PC-9 (cell line): ENCODE measurements at regions not wholly inside any gene's neighbourhood (a gene's known extent, or its start where the extent isn't known, plus 50 kb on each side); places are given as distances from the start of the nearest gene placed in this dataset.

ENCODE experiments used
- EZH2 ChIP-seq: fragments of 200-600 bp; sonication (generic); IDR thresholded peaks from 2 replicates; pipeline ENCODE4 v1.8.0; 2017; ENCODE audit warnings: antibody characterized with exemption, low read depth
- TF ChIP-seq, protein P1 (sequence below): fragments of 200-600 bp; sonication (generic); conservative IDR thresholded peaks from 2 replicates; pipeline ENCODE4 v1.6.1; 2017; ENCODE audit warnings: mixed run types, antibody characterized with exemption, mild to moderate bottlenecking, moderate library complexity

DNA sequence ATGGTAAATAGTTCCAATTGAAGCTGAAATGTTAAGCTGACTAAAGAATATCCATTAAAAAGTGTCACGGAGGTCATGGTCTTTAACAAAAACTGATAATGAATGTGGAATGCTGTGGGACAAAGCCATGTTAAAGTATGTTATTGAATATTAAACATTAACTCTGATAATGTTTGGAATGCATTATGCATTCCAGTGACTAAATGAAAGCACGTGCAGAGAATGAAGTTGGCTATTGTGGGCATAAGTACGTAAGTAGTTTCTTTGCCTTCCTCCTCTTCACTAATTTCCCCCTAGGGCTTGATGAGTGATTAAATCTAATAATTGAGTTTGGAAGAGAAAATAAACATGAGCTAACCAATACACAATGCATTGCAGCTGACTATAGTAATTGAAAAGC is 640.4 kb upstream of the CDH10 start:
- TF ChIP-seq, protein P1, sequence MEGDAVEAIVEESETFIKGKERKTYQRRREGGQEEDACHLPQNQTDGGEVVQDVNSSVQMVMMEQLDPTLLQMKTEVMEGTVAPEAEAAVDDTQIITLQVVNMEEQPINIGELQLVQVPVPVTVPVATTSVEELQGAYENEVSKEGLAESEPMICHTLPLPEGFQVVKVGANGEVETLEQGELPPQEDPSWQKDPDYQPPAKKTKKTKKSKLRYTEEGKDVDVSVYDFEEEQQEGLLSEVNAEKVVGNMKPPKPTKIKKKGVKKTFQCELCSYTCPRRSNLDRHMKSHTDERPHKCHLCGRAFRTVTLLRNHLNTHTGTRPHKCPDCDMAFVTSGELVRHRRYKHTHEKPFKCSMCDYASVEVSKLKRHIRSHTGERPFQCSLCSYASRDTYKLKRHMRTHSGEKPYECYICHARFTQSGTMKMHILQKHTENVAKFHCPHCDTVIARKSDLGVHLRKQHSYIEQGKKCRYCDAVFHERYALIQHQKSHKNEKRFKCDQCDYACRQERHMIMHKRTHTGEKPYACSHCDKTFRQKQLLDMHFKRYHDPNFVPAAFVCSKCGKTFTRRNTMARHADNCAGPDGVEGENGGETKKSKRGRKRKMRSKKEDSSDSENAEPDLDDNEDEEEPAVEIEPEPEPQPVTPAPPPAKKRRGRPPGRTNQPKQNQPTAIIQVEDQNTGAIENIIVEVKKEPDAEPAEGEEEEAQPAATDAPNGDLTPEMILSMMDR, result no peak
- TF ChIP-seq EZH2, result no peak
